ENCODE measurements at regions not wholly inside any gene's neighbourhood (a gene's known extent, or its start where the extent isn't known, plus 50 kb on each side); places are given as distances from the start of the nearest gene placed in this dataset.

DNA sequence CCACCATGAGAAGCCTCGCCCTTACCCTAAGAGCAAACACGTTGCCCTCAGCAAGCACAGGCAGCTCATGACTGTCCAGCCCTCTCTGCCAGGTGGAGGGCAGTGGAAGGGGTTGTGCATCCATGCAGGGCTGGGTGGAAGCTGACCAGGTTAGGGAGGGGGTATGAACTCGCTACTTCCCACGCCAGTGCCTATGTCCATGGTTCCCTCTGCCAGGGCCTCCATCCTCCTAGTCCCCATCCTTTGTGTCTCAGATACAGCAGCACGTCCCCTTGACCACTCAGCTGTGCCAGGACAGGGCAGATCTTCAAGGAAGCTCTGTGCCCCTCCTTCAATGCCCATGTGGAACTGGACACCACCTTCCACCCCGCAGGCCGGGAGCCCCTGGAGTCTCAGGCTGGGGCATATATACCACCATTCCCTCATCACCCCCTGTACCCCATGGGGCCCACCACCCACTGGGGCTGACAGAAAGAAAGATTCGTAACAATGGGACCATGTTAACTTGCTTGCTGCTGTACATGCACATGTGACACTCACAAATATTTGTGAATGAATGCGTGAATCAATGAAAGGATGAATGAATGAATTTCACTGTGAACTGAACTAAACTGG lies 90.7 kb downstream of the ANKRD60 start:
- in situ Hi-C loops (cut with MboI; ENCODE audit: low sequenced_read_pairs in 4 of 4) (no loop called here), intact Hi-C loops (cut with DNase I; ENCODE audit: low total_unique reads) (no loop called here)
- Histone ChIP-seq H3K36me3 (no peaks in the 10 kb centered on the region), H3K27ac (no peak overlapping the region), H3K9me3 (no peaks in the 10 kb centered on the region), H3K4me1 (no peaks in the 10 kb centered on the region), H3K27me3 (peaks cover 0 to 2% (median 0%) of the 10 kb centered on the region in 3 donors), H3K4me3 (no peak overlapping the region)
- DNase-seq, result no peak
- no peak for ATAC-seq
- no peak for TF ChIP-seq POLR2A (IDR thresholded peaks at IDR 0.05)
- no peak for TF ChIP-seq CTCF (IDR thresholded peaks at IDR 0.05 in 4 of 5, conservative IDR thresholded peaks at IDR 0.05 in 1 of 5)

DNA sequence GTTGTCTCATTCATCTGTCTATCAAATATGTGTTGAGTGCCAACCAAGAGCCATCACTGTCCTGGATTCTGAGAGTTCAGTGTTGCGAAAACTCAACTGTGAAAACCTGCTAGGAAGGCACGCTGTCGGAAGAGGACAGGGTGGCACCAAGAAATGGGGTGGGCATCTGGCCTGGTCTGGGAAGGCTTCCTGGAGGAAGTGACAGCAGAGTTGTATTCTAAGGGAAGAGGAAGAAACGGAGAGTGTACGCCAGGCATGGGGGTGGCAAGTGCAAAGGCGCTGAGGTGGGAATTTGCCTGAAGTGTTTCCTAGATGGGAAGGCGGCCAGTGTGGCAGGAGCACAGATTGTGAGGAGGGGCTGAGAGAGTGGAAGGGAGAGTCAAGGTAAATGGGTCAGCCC lies 91.2 kb downstream of the ANKRD60 start:
- intact Hi-C loops (cut with DNase I; ENCODE audit: low total_unique reads), result no loop called here
- H3K4me1 ChIP-seq, result no peaks in the 10 kb centered on the region
- in situ Hi-C loops (cut with MboI; ENCODE audit: low sequenced_read_pairs in 4 of 4), result no loop called here
- no peaks in the 10 kb centered on the region for H3K36me3 ChIP-seq
- H3K4me3 ChIP-seq, result no peak overlapping the region
- DNase-seq (no peak), ATAC-seq (no peak)
- H3K27ac ChIP-seq, result no peak overlapping the region
- no peak for TF ChIP-seq CTCF (IDR thresholded peaks at IDR 0.05 in 4 of 5, conservative IDR thresholded peaks at IDR 0.05 in 1 of 5)
- TF ChIP-seq POLR2A (IDR thresholded peaks at IDR 0.05), result no peak
- peaks cover 0 to 5% (median 0%) of the 10 kb centered on the region in 3 donors for H3K27me3 ChIP-seq
- H3K9me3 ChIP-seq, result no peaks in the 10 kb centered on the region

- no peaks in the 10 kb centered on the region for H3K9me3 ChIP-seq
- intact Hi-C loops (cut with DNase I; ENCODE audit: low total_unique reads) (no loop called here), in situ Hi-C loops (cut with MboI; ENCODE audit: low sequenced_read_pairs in 4 of 4) (no loop called here)
- H3K4me1 ChIP-seq, result no peaks in the 10 kb centered on the region
- H3K27ac ChIP-seq, result no peak overlapping the region
- H3K36me3 ChIP-seq, result no peaks in the 10 kb centered on the region
- TF ChIP-seq CTCF (IDR thresholded peaks at IDR 0.05 in 4 of 5, conservative IDR thresholded peaks at IDR 0.05 in 1 of 5) (no peak), POLR2A (IDR thresholded peaks at IDR 0.05) (no peak)
- DNase-seq (no peak), ATAC-seq (no peak)
- H3K4me3 ChIP-seq, result no peak overlapping the region
- peaks cover 0 to 5% (median 0%) of the 10 kb centered on the region in 3 donors for H3K27me3 ChIP-seq
Measured at GRCh38 chr20:58136149-58136484, 92.3 kb downstream of the ANKRD60 start.

GRCh38 chr20:58135441-58136148 lies 92.9 kb downstream of the ANKRD60 start:
- H3K4me3 ChIP-seq, result no peak overlapping the region
- H3K36me3 ChIP-seq, result no peaks in the 10 kb centered on the region
- ATAC-seq (no peak), DNase-seq (no peak)
- H3K4me1 ChIP-seq, result no peaks in the 10 kb centered on the region
- TF ChIP-seq CTCF (IDR thresholded peaks at IDR 0.05 in 4 of 5, conservative IDR thresholded peaks at IDR 0.05 in 1 of 5), result no peak
- no peak for TF ChIP-seq POLR2A (IDR thresholded peaks at IDR 0.05)
- intact Hi-C loops (cut with DNase I; ENCODE audit: low total_unique reads), result no loop called here
- H3K27ac ChIP-seq, result no peak overlapping the region
- no peaks in the 10 kb centered on the region for H3K9me3 ChIP-seq
- in situ Hi-C loops (cut with MboI; ENCODE audit: low sequenced_read_pairs in 4 of 4), result no loop called here
- H3K27me3 ChIP-seq, result peaks cover 0 to 5% (median 0%) of the 10 kb centered on the region in 3 donors
